ENCODE measurements at regions not wholly inside any gene's neighbourhood (a gene's known extent, or its start where the extent isn't known, plus 50 kb on each side); places are given as distances from the start of the nearest gene placed in this dataset.

- TF ChIP-seq CTCF (IDR thresholded peaks at IDR 0.05; ENCODE audit: low read depth, low read length, poor library complexity, severe bottlenecking) (no peak), EZH2phosphoT487 (IDR thresholded peaks at IDR 0.05; ENCODE audit: borderline replicate concordance, low read length) (no peak)
These were observed 1633.5 kb downstream of the SUCLG1 start for GRCh38 chr2:82825410-82826090.

All from DOHH2 (cell line).